DMS79 (cell line): ENCODE measurements at regions not wholly inside any gene's neighbourhood (a gene's known extent, or its start where the extent isn't known, plus 50 kb on each side); places are given as distances from the start of the nearest gene placed in this dataset.

Source experiments
- DNase-seq: peaks from one replicate; lab custom pipeline; 2025; lab: John Stamatoyannopoulos, UW

DNA sequence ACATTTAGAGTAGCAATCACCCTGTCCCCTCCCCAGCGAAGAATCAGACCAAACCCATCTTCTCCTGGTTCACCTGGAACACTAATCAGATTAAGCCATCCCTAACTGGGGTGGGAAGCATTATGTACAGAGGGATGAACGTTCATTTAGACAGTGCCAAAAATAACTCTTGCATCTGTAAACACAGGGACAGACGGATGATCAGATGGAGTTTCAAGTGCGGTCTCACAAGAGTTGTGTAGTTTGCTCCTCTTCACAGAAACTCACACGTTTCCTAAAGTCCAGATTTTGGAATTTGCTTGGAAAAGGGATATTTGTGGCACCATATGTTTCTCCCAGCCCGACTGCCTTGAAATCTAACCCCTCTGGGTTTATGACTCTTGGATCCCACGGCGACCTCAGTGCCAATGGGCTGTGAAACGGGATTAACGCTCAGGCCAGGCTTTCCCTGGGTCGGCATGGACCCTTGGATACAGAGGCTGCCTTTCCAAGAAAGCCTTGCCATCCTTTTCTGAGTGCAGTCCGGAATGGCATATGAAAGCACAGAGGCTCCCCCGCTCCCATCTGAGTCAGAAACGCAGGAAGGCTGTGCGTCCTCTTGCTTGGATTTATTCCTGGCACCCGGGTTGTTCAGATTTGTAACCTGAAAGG lies 293.2 kb upstream of the HABP2 start:
- DNase-seq: no peak

GRCh38 chr10:113261161-113261560 lies 291.7 kb upstream of the HABP2 start:
- DNase-seq: no peak

DNA sequence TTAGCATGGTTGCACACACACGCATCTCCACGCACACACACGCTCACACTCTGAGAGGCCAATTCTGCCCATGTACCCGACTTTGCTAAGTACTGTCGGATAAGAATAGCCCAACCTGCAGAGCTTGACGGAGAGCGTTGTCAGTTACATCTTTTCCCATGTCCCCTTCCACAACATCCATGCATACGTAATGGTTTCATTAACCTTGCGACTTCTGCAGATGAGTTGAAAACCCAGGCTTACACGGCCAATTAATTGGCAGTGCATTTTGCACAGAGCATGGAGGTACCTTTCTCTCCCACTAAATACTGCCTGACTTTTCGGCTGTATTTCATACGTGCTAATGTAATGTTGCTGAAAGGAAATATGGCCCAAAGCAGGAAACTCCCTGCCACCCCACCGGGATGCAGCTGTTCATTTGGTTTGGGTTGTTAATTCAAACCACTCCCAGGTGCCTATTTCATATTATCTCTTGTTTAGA lies 291.2 kb upstream of the HABP2 start:
- no peak for DNase-seq

DNA sequence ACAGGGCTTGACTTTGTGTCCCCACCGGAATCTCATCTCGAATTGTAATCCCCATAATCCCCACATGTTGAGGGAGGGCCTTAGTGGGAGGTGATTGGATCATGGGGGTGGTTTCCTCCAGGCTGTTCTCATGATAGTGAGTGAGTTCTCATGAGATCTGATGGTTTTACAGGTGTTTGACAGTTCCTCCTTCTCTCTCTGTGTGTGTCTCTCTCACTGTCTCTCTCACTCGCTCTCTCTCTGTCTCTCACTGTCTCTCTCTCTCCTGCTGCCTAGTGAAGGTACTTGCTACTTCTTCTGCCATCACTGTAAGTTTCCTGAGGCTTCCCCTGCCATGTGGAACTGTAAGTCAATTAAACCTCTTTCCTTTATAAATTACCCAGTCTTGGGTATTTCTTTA lies 289.8 kb upstream of the HABP2 start:
- DNase-seq: no peak

- DNase-seq: no peak
Measured at GRCh38 chr10:113264333-113265131, 288.3 kb upstream of the HABP2 start.

DNA sequence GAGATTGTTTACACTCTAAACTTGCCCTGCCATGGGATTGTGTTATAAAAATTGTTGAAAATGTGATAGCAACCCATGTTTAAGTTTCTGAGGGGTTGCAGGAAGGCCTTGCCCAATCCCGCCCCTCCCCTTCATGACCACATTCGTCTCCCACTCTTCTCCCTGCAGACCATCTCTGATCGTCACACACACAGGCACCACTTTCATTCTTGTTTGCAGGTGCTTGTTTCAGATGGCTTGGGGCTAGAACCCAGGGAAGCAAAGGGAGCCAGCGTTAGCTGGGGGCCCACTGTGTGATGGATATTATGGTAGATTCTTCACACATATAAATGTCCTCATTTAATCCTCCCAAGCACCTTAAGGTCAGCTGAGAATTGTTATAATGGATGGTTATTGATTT lies 286.7 kb upstream of the HABP2 start:
- DNase-seq: no peak

DNA sequence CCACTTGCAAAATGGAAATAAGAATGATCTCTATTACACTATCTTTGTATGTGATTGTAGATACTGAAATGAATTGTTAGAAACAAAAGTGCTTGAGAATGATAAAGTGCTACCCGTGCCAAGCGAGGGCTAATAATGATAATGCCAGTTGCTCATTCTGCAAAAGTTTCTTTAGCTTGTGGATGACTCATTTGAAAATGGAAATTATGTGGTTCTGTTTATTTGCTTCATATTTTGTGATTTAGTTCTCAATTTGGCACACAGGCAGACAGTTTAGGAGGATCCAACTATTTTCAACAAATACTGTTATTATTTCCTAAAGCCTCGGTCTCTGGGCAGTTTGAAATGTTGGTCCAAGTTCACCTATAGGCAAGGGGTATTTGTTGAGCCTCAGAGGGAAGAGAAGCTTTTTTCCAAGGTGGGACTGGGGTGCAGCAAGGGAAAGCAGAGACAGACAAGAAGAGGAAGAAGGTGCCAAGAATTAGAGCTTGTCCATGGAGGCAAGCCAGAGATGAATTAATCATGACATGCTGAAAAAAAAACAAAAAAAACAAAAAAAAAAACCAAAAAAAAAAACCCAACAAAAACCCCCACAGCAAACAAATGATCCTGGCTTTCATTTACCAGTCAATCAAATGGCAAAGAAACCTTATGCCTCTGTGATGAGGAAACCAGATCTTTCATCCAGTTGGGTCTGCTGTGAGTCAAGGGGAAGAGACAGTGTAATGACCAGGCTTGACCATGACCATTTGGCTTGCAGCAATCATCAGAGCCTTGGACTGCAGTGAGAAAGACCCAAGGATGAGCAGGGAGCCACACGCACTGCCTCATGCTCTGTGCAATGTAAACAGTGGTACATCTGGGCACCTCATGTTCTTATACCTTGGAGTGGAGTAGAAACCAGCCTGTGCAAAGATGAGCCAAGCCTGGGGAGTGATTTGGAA lies 285.0 kb upstream of the HABP2 start:
- DNase-seq: no peak

DNA sequence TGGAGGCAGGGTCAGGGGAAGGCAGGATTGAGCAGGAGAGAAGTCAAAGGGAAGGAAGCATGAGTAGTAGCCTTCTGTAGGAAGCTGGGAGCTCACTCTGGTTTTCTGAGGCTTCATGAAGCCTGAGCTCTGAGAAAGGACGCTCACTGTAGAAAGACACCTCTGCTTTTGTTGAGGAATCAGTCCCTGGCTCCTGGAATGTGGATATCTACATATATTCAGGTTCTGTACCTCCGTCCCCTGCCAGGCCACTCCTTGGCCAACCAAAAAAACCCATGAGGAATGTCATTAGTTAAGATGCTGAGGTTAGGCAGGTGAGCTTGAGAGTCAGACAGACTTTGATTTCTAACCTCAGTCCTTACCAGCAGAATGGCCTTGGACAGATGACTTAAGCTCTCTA lies 283.5 kb upstream of the HABP2 start:
- DNase-seq: no peak

DNA sequence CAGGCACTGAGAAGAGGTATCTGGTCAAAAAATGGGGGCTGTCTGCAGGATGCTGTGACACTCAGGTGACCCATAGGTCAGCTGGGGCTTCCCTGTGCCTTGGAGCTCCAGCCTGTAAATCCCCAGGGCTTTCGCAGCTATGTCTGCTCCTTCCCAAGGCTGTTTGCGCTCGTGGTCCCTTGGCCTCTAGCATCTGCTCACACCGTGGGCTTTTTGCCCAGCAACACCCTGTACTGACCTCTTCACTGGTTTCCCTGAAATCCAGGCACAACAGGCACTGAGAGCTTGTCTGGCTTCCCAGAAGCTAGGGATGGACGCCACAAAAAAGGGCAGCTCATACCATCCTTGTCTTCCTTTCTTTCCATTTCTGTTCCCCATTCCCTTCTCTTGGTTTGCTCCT lies 280.3 kb upstream of the HABP2 start:
- no peak for DNase-seq

DNA sequence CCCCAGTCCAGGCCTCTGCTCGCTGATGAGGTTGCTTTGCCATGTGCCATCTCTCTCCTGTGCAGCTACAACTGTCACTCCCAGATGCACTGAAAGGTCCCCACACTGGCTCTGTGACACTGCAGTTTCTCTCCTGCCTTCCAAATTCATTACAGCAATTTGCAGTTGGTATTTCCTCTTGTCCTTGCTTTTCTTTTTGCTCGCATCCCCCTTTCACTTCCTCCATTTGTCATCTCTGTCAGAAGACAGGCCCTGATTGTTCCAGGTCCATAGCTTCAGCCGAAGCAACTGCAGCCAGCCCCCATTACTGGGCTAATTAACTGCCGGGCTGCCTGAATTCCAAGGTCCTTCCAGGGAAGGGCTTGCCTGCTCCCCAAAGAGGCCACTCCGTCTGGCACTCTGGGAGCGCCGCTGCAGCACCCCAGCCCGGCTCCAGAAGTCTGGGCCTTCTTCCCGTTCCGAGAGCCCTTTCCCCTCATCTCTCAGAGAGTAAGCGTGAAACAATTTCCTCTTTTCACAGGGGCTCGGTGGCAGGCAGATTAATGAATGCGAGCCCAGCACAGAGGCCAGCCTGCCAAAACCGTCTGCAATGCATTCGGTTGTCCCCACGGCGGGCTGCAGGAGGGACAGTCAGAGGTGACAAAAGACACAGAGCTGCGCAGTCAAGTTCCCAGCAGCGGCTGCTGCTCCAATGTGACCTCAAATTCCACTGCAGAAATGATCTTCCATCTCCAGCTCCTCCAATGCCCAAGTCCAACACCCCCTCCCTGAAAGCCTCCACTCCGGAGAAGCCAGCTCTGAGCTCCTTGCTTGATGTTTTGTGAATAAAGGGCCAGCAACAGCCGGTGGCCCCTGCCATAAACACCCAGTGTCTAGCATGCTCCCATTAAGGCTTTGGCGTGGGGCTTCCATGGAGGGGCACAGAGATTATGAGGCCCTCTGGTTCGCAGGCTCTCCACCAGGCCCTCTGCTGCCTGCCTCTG lies 279.4 kb upstream of the HABP2 start:
- no peak for DNase-seq

GRCh38 chr10:113274176-113274829 lies 278.6 kb upstream of the HABP2 start:
- DNase-seq: no peak

GRCh38 chr10:113278221-113278620 lies 274.6 kb upstream of the HABP2 start:
- no peak for DNase-seq

DNA sequence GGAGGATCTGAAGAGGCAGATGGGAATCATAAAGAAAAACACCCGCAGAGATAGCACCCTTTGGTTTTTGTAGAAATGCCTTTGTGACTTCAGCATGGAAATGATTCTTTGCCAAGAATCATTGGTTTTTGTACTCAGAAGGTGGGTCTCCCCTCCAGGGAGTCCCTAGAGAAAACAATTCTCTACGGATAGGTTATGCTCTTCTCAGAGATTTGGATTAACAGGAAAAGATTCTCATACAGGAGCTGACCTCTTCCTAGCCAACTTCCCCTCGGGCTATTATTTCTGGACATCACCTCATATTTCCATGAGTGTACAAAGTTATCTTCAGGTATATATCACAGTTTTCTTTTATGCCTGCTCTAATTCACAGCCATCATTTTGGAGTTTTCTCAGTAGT lies 274.2 kb upstream of the HABP2 start:
- no peak for DNase-seq

- DNase-seq: no peak
Measured at GRCh38 chr10:113279262-113279661, 273.6 kb upstream of the HABP2 start.

- DNase-seq: no peak
Measured at GRCh38 chr10:113282564-113282963, 270.3 kb upstream of the HABP2 start.

GRCh38 chr10:113283189-113283588 lies 269.7 kb upstream of the HABP2 start:
- no peak for DNase-seq

GRCh38 chr10:113284635-113285034 lies 268.2 kb upstream of the HABP2 start:
- DNase-seq: no peak

GRCh38 chr10:113285305-113285704 lies 267.5 kb upstream of the HABP2 start:
- no peak for DNase-seq

GRCh38 chr10:113287592-113287991 lies 265.3 kb upstream of the HABP2 start:
- DNase-seq: no peak

GRCh38 chr10:113290137-113290536 lies 262.7 kb upstream of the HABP2 start:
- DNase-seq: no peak

GRCh38 chr10:113291413-113291812 lies 261.4 kb upstream of the HABP2 start:
- no peak for DNase-seq
